SKM-1 (cell line): ENCODE measurements at regions not wholly inside any gene's neighbourhood (a gene's known extent, or its start where the extent isn't known, plus 50 kb on each side); places are given as distances from the start of the nearest gene placed in this dataset.

Experiments
- DNase-seq: peaks from one replicate; lab custom pipeline; 2025; ENCODE audit not compliant: unreplicated experiment; lab: John Stamatoyannopoulos, UW

DNA sequence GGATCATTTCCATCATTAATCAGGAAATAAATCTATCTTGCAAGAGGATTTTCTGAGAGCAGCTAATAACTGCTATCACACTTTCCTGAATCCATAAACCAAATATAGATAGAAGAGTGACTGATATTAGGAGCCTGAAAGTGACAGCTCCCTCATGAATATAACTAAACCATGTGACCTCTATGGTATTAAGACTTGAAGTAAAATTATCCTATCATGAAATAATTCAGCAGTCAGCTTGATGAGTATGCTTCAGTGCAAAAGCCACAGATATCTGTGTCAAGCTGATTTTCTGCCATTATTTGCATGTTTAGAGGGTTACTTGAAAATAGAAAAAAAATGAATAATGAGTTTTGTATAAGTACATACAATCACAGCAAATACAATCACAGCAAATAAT is 80.1 kb upstream of the PPP1R3A start:
- no peak for DNase-seq

DNA sequence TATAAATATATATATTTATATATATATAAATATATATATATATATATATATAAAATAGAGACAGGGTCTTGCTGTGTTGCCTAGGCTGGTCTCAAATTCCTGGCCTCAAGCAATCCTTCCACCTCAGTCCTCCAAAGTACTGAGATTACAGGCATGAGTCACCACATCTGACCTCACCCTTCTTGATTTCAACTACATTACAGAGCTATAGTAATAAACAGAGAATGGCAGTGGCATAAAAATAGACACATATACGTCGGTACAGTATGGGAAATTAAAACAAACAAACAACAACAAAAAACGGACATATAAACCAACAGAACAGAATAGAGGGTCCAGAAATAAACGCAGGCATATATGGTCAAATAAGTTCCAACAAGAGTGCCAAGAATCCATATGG is 77.6 kb upstream of the PPP1R3A start:
- no peak for DNase-seq

DNA sequence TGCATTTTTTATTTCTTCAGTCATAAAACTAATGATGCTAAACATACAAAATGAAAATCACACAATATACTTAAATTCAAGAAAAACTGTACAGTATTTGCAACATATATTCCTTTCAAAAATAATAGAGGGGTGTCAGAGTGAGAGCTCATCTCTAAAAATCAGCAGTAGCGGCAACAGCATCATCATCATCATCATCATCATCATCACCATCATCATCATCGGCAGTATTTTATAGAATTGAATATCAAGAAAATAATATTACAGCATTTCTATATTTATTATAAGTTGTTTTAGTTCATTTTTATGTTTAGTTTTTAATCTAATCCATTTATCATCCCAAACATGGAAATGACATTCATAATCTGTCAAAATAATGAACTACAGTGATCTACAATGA is 67.4 kb upstream of the PPP1R3A start:
- no peak for DNase-seq

DNA sequence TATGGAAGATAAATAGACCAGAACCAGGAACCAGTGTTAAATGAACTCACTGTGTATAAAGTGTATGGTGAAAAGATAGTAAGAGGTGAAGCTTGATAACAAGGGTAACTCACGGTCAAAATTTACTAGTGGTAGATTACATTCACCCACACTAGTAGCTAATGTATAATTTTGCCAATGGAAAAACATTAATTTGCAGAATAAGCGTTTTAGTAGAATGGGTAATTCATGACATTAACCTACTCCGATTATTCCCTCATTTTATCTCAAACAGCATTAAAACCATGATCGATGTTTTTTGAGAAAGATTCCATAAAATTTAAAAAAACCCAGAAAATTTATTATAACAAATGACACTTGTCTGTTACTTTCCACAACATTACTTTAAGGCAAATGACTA is 57.7 kb upstream of the PPP1R3A start:
- no peak for DNase-seq

DNA sequence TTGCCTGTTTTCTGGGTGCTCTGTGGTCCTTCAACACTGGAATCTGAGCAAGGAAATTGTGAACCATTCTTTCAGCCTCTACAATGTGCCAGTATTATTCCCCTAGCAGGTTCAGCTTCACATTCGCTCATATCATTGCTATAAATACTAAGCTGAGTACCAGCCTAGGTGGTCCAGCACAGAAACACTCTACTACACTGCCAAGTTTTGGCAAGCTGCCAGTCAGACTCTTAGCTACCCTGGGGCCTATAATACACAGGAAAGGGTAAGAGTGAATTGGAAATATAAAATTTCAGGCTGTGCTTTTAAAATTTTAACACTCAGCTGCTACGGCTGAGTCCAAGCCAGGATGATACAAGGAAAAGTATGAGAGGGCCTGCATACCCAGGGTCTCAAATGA is 49.9 kb upstream of the PPP1R3A start:
- DNase-seq: no peak
